Kidney (tissue), 13 donors: ENCODE measurements at regions not wholly inside any gene's neighbourhood (a gene's known extent, or its start where the extent isn't known, plus 50 kb on each side); places are given as distances from the start of the nearest gene placed in this dataset.

ENCODE experiments used
- DNase-seq, 5 donors: peaks; one replicate each; pipeline ENCODE4 v3.0.0-alpha.2; 2013 to 2020
- FAIRE-seq: peaks from 2 replicates; lab custom pipeline; 2012; peaks lifted over from hg19 to GRCh38; lab: Jason Lieb, UNC
- H3K27ac ChIP-seq, 2 donors: one replicate each; pipeline ENCODE4 v1.7.0; 2013; ENCODE audit warnings: low read depth in 2 of 2, low read length in 2 of 2, inconsistent platforms in 1 of 2
- H3K27me3 ChIP-seq: one replicate; pipeline ENCODE4 v1.7.1; 2013; ENCODE audit warnings: low read length, inconsistent platforms; ENCODE audit not compliant: control insufficient read depth, insufficient read depth
- H3K36me3 ChIP-seq, 3 donors: one replicate each; pipeline versions ENCODE4 v1.7.0 to v1.7.1; 2013; ENCODE audit warnings: low read length in 3 of 3, control low read depth in 1 of 3, inconsistent platforms in 1 of 3; ENCODE audit not compliant: insufficient read depth in 3 of 3, control insufficient read depth in 2 of 3
- H3K4me1 ChIP-seq, 3 donors: one replicate each; pipeline versions ENCODE4 v1.7.0 to v1.7.1; 2013; ENCODE audit warnings: low read length in 3 of 3, inconsistent platforms in 1 of 3, low read depth in 1 of 3; ENCODE audit not compliant: control insufficient read depth in 2 of 3, insufficient read depth in 2 of 3
- H3K4me3 ChIP-seq, 3 donors: one replicate each; pipeline versions ENCODE4 v1.7.0 to v1.8.1; 2013; ENCODE audit warnings: low read length in 3 of 3, control low read depth in 1 of 3, inconsistent platforms in 1 of 3
- H3K9ac ChIP-seq, 3 donors: one replicate each; pipeline versions ENCODE4 v1.7.0 to v1.7.1; 2013; ENCODE audit warnings: low read length in 3 of 3, control low read depth in 1 of 3, inconsistent platforms in 1 of 3
- H3K9me3 ChIP-seq, 3 donors: one replicate each; pipeline versions ENCODE4 v1.7.0 to v1.7.1; 2013; ENCODE audit warnings: low read length in 3 of 3, control low read depth in 1 of 3, inconsistent platforms in 1 of 3; ENCODE audit not compliant: control insufficient read depth in 2 of 3, insufficient read depth in 1 of 3
- intact Hi-C: fragments of 100-400 bp; cut with DNase I; formaldehyde crosslinking; loops from one replicate; pipeline ENCODE4 v1.11.1; 2022
- TF ChIP-seq, protein P1 (sequence below): IDR thresholded peaks from 3 replicates; pipeline ENCODE4 v1.5.1; 2012; ENCODE audit warnings: mild to moderate bottlenecking, moderate library complexity, borderline replicate concordance; ENCODE audit not compliant: insufficient read depth; ENCODE audit errors: extremely low read depth
- donor health status: control.
- donor health status: control.
- donor health status: control.
- donor health status: control.
- donor health status: control.
- donor health status: DM: yes; HTN: yes; CAD: no.
- donor health status: Normal renal cell carcinoma (clear cell type).

DNA sequence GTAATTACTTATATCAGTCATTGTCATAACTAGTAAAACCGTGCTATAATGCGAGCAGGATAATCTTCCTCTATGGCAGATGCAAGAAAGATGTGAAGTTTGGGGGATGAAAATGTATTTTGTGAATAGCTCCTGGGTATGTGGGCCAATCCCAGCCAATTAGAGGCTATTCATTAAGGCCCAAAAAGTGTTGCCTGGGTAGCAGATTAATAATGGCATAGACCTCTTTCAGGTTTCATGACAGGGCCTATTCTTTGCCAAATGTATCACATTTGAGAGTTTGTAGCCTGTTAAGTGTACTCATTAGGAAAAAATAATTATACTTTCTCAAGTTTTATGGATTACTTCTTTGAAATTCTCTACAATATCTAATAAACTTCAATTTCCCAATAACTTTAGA lies 199.2 kb upstream of the POU3F2 start:
- H3K9me3 ChIP-seq, result no peaks in the 10 kb centered on the region
- H3K4me1 ChIP-seq, result no peaks in the 10 kb centered on the region
- no peak overlapping the region for H3K4me3 ChIP-seq
- no peak for DNase-seq
- no peaks in the 10 kb centered on the region for H3K36me3 ChIP-seq
- no peak overlapping the region for H3K9ac ChIP-seq
- intact Hi-C loops, result no loop called here
- no peak overlapping the region for H3K27ac ChIP-seq
- TF ChIP-seq, protein P1, sequence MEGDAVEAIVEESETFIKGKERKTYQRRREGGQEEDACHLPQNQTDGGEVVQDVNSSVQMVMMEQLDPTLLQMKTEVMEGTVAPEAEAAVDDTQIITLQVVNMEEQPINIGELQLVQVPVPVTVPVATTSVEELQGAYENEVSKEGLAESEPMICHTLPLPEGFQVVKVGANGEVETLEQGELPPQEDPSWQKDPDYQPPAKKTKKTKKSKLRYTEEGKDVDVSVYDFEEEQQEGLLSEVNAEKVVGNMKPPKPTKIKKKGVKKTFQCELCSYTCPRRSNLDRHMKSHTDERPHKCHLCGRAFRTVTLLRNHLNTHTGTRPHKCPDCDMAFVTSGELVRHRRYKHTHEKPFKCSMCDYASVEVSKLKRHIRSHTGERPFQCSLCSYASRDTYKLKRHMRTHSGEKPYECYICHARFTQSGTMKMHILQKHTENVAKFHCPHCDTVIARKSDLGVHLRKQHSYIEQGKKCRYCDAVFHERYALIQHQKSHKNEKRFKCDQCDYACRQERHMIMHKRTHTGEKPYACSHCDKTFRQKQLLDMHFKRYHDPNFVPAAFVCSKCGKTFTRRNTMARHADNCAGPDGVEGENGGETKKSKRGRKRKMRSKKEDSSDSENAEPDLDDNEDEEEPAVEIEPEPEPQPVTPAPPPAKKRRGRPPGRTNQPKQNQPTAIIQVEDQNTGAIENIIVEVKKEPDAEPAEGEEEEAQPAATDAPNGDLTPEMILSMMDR, result no peak
- no peaks in the 10 kb centered on the region for H3K27me3 ChIP-seq
- no peak for FAIRE-seq

DNA sequence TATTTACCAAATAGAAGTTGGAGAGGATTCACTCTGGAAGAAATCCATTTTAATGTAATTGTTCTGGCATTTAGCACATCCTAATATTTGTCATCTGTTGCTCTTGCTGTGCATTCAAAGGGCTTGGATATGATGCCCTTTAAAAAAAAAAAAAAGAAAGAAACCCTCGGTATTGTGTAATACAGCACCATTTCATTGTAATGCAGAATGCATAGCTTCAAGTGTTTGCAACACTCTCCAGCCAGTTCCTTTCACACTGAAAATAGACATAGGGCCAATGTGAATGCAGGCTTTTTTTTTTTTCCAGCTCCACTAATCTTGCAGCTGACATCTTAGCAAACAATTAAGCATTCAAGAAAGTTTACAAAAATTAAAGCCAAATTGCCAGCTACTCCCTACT lies 197.4 kb upstream of the POU3F2 start:
- H3K9me3 ChIP-seq, result no peaks in the 10 kb centered on the region
- TF ChIP-seq, protein P1, result no peak
- no peaks in the 10 kb centered on the region for H3K27me3 ChIP-seq
- no peaks in the 10 kb centered on the region for H3K4me1 ChIP-seq
- intact Hi-C loops, result no loop called here
- no peak overlapping the region for H3K9ac ChIP-seq
- DNase-seq (no peak), FAIRE-seq (no peak)
- H3K36me3 ChIP-seq, result no peaks in the 10 kb centered on the region
- H3K27ac ChIP-seq, result no peak overlapping the region
- no peak overlapping the region for H3K4me3 ChIP-seq

DNA sequence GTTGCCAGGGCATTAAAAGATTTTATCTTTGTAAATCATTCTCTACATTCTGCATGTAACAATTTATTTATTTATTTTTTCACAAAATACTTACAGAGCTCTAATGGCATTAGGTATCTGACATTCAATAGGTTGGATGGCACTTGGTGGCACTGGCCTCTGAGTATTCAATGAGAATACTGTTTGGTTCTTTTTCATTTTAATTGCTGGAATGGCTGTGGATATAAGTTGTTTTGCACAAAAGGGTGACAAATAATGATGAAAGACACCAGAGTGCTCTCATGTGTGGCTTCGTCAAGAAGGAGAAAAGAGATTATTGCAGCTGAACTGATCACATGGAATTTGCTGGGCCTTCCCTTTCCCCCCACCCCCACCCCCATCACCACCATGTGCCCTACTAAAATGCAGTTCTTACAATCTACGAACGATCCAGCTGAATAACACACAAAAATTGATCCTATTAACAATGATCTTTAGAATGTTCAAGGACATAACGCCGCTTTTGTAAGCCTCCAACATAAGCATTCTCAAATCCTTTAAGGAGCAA lies 195.2 kb upstream of the POU3F2 start:
- intact Hi-C loops, result no loop called here
- H3K36me3 ChIP-seq, result no peaks in the 10 kb centered on the region
- no peaks in the 10 kb centered on the region for H3K9me3 ChIP-seq
- no peaks in the 10 kb centered on the region for H3K27me3 ChIP-seq
- no peak overlapping the region for H3K4me3 ChIP-seq
- H3K27ac ChIP-seq, result no peak overlapping the region
- FAIRE-seq (no peak), DNase-seq (no peak)
- TF ChIP-seq, protein P1, result no peak
- no peaks in the 10 kb centered on the region for H3K4me1 ChIP-seq
- no peak overlapping the region for H3K9ac ChIP-seq

DNA sequence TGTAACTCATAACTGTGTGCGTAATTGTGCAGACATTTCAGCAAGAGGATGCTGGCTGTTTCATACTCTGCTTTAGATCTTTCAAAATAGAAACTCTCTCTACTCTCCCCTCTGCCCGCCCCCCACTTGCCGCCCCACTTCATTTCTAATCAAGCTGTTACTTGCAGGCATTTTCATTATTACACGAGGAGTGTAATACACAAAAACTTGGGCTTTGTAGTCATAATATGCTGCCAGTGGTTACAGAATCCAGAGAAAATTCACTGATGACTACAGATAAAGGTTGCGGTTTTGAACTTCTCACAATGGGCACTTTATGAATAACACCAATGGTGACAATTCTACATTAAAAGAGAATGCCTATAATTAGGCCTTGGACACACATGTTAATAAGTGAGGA lies 194.0 kb upstream of the POU3F2 start:
- no peak for FAIRE-seq

More for the DNA sequence above, 194.0 kb upstream of the POU3F2 start:
- Histone ChIP-seq H3K4me1 (no peaks in the 10 kb centered on the region), H3K4me3 (no peak overlapping the region), H3K27me3 (no peaks in the 10 kb centered on the region), H3K27ac (no peak overlapping the region), H3K36me3 (no peaks in the 10 kb centered on the region), H3K9me3 (no peaks in the 10 kb centered on the region), H3K9ac (no peak overlapping the region)
- no peak for DNase-seq
- intact Hi-C loops, result no loop called here
- TF ChIP-seq, protein P1, result no peak
